DMS 273 treated with DMSO at 0.1 percent for 48 hours (cell line): ENCODE measurements at regions not wholly inside any gene's neighbourhood (a gene's known extent, or its start where the extent isn't known, plus 50 kb on each side); places are given as distances from the start of the nearest gene placed in this dataset.
"Not testable (repeated sequence)": the region's sequence is repeated elsewhere in the genome, so short reads cannot be mapped to it uniquely, and the experiment has no call there.

Experiments used
- DNase-seq: peaks from one replicate; lab custom pipeline; 2025; lab: John Stamatoyannopoulos, UW

DNA sequence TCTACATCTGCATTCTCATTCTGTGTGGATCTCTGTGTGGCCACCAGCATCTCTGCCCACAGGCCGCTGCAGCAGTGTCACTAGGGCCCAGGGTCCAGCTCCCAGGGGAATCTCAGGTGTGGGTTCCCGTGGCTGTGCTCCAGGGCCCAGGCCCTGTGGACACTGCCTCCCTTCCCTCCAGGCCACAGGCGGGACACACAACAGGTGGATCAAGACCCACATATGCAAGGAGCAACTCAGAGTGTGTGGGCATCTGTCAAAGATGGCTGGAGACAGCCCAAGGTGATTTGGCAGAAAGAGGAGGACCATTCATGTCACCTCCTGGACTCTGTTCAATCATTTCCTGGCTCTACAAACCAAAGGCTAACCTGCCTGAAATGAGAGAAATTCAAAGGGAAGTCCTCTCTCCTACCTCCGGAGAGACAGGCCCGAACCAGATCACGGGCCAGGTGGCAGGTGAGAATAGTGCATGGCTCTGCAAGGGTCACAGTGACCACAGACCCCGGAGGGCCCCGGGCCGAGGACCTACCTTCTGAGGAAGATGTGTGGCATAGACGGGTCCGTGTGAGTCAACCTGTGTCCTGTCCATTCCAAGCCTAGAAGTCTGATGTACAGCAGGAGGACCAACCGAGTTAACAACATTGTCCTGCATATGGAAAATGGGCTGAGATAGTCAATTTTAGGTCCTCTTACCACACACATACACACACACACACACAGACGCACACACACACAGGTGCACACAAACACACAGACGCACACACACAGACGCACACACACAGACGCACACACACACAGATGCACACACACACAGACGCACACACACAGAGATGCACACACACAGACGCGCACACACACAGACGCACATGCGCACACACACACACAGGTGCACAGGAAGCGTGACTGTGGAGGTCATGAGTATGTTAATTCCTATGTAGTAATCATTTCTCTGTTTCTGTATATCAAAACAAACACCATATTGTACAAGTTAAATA lies 1068.5 kb downstream of the BRD1 start:
- DNase-seq: no peak

DNA sequence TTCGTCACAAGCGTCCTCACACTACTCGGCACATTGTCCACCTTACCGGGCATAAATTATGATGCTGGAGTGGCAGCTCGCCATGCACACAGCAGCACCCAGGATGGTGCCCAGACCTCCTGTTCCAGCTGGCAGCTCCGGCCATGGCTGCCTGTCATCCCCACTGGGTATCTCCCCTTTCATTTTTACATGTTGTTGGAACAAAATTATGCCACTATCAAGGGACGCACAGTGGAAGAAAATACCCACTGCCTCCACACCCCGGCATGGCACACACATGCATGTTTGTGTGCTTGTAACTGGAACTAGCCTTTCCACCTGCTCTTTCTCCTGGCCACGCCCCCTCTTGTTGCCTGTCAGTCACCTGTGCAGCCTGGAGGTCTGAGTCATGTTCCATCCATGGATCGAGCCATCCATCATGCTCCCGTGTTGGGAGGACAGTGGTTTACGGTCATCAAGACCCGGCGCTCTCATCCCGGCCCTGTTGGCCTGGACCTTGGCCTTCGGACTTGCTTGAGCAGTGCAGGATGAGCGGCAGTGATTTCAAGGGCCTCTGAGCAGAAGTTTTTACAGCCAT lies 1069.6 kb downstream of the BRD1 start:
- no peak for DNase-seq

DNA sequence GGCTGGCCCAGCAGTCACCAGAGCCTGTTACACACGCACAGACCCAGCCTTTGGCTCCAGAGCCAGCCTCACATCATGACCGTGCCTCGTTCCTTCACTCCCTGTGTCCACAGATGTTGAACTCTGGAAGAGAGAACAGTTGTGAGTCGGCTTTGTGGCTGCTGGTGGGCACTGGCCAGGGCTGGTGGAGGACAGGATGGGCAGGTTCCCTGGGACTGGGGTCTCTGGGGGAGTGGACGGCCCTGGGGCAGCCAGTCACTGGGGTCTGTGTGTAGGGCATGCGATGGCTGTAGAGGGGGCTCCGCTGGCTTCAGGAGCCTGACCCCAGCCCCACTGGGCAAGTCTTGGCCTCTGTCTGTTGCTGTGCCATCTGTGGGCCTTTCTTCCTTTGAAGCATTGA lies 1070.1 kb downstream of the BRD1 start:
- no peak for DNase-seq

DNA sequence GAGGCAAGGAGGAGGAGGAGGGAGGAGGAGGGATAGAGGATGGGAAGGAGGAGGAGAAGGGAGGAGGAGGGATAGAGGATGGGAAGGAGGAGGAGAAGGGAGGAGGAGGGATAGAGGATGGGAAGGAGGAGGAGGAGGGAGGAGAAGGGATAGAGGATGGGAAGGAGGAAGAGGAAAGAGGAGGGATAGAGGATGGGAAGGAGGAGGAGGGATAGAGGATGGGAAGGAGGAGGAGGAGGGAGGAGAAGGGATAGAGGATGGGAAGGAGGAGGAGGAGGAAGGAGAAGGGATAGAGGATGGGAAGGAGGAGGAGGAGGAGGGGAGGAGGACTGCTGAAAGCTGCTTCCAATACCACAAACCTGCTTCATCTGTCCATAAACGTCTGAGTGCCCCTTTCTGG lies 1070.5 kb downstream of the BRD1 start:
- DNase-seq: not testable (repeated sequence)

DNA sequence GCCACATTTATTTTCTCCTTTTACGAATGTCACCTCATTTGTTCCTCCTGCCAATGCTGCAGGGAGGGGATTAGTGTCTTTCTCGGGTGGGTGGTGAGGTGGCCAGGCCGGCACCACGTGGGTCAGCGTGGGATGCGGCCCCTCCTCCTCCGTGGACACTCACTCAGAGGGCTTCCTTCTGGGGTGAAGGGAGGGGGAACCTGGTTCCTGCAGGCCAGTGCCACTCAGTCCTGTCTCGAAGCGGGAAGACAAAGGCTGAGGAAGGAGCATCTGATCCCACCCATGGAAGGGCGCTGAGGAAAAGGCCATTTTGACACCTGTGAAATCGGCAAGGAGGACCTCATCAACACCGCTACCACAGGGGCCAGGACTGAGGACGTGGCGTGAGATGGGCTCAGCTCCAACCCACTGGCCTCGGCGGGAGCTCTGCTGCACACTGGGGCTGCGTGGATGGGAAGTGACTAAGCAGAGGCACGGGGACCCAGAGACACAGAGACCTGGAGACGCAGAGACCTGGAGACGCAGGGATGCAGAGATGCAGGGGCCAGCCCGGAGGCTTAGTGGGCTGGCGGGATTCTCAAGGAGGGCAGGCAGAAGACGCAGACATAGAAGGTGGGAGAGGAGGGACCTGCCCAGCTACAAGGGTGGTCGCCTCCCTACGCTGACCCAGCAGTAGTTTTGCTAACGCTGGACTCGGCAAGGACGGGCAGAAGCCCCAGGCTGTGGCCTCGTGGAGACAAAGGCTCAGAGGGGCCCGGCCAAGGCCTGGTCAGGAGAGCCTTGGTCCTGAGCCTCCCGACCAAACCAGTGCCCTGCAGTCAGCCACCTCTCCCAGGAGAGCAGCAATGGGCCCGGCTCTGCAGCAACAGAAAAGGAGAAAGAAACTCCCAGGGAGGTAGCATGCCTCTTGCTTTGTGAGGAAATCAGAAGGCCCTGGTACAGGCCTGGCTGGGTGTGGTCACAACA lies 1071.2 kb downstream of the BRD1 start:
- no peak for DNase-seq

DNA sequence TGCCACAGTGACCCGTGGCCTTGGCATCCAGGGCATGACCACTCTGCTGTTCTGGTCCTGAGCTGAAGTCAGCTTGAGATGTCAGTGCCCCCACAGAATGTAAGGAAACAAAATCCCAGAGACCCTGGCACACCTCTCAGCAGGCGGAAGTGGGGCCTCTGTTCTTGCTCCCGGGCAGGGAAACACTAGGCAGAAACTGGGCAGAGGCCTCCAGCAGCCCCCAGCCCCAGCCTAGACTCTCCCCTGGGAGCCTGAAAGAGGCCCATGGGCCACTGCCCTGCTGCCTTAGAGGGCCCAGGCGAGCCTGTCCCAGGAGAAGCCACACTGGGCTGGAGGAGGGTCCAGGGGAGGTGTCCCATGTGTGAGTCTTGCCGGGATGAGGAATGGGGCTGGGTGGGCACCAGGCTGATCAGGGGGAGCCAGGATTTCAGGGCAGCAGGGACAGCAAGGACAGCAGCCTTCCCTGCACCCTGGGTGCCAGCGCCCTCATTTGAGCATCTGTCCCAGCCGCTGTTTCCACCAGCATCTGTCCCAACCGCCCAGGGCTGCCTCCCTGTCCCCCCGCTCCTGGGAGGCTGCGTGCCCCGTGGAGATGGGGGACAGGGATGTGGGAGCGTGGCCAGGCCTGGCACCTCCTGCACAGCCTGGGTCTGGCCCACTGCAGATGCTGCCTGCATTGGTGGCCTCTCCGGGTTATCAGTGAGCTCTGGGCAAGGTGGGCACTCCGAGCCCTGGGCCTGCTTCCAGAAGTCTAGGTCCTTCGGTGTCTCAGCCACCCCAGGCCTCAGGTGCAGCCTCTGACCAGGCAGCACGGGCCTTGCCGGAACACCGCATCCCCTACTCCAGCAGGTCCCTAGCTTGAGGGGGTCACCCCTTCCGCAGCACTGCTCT lies 1072.4 kb downstream of the BRD1 start:
- no peak for DNase-seq

DNA sequence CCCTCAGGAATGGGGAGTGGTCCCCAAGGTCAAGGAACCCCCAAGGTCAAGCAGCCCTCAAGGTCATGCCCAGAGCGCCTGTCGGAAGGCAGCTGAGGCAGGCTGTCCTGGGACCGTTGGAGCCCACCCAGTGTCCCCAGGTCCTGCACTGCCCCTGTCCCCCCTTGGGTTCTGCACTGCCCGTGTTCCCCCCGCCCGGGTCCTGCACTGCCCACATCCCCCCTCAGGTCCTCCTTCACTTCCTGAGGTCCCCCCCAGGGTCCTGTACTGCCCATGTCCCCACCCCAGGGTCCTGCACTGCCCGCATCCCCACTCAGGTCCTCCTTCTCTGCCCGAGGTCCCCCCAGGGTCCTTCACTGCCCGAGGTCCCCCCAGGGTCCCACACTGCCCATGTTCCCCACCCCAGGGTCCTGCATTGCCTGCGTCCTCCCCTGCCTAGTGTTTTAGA lies 1073.0 kb downstream of the BRD1 start:
- no peak for DNase-seq

DNA sequence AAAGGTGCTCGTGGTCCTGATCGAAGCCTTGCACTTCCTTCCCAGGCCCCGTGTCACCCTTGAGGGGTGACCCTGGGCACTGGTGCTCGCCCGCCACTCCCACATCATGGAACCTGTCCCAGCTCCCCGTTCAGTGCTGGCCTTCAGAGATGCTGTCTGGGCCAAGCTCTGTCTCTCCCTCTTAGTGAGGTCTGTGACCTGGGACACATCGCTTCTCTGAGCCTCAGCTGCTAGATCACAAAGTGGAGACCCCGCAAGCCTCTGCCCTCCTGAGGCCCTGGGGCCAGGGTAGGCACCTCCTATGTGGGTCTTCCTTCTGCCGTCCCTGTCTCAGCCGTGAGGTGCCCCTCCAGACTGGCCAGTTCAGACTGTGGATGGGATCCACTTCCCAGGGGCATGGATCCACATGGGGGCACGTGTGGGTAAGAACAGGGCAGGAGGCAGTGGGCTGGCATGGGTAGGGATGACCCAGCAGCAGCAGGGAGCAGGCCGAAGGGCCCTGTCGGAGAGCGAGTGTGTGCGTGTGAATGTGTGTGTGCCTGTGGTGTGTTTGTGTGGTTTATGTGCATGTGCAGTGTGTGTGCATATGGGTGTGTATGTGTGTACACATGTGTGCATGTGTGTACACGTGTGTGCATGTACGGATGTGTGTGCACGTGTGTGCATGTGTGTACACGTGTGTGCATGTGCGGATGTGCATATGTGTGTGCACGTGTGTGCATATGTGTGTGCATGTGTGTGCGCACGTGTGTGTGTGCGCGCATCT lies 1073.7 kb downstream of the BRD1 start:
- no peak for DNase-seq

DNA sequence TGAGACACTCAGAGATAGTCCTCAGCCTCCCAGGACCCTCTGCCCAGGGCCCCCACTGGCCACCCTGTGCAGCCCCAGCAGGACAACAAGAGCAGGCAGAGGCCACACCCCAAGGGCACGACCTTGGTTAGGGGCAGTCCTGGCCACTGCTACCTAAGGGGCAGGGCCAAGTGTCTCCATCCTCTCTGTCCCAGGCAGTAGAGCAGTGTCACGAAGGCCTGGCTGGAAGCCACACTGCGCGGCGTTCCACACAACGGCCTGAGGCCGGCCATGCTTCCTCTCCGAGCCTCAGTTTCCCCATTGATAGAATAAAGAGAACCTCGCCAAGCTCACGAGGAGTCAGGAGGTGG lies 1074.3 kb downstream of the BRD1 start:
- DNase-seq: no peak

DNA sequence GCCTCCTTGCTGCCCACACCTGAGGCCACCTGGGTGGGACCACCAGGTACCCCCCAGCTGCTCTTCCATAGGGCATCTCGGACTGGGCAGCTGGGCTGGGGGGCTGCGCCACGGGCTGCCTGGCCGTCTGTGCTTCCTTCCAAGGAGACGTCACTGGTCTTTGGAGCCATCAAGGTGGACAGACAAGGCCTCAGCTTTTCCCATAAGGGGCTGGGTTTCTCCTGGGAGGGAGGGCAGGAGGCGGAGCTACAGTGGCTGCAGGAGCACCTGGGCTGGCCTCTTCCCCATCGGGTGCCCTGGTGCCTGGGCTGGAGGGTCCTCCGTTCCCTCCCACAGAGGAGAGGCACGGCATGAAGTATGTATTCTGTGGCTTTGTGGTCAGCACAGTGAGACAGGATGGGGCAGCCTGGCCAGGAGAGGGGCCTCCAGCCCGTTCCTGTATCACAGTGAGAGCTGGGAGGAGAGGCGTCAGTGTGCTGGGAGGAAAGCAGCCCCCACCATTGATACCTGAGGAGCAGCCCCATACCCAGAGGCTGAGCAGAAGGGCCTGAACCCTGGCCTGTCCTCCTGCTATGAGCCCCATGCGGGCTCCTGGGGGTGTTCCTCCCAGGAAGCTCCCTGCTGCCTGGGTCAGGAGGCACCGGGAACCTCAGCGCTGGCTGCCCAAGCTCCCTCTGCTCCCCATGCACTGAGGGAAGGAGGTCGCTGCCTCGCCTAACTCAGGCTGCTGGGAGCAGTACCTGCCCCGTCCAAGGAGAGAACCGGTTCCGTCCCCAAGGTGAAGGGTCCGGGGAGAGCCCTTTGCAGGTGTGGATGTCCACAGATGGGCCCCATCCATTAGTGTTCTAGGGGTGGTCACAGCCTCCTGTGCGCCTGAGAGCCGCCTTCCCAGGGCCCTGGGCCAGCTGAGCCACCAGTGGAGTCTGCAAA lies 1075.0 kb downstream of the BRD1 start:
- DNase-seq: no peak

DNA sequence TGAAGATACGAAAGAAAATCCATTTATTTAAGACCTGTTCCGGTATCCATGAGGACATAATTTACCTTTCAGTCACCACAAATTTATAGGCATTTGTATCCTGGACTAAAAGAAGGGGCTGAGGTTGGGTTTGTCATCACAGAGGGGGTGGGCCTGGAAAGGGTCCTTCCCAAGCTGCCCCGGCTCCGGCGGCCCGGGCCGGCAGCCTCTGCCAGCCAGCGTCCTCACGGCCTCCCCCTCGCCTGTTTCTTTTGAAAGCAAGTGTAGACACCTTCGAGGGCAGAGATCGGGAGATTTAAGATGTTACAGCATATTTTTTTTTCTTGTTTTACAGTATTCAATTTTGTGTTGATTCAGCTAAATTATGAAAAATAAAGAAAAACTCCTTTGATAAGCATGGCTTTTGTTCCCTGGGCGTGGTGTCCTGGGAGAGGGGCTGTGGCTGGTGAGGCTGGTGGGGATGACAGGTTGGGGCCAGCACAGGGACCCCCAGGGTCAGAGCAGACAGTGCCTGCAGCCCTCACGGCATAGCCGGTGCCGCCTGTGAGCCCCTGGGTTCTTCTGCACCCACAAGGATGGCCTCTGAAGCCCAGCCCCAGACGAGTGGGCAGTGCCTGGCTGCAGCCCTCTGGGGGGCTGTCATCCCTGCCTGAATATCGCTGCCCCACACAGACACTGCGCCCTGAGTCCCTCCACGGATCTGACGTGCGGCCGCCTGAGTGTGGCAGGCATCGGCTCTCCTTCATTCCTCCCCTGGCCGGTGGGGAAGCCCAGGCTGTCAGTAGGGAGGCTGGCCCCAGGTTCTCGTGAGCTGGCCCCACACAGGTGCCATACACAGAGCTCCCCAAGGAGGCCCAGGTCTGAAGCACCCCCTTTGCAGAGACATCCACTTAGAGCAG lies 1075.9 kb downstream of the BRD1 start:
- no peak for DNase-seq

DNA sequence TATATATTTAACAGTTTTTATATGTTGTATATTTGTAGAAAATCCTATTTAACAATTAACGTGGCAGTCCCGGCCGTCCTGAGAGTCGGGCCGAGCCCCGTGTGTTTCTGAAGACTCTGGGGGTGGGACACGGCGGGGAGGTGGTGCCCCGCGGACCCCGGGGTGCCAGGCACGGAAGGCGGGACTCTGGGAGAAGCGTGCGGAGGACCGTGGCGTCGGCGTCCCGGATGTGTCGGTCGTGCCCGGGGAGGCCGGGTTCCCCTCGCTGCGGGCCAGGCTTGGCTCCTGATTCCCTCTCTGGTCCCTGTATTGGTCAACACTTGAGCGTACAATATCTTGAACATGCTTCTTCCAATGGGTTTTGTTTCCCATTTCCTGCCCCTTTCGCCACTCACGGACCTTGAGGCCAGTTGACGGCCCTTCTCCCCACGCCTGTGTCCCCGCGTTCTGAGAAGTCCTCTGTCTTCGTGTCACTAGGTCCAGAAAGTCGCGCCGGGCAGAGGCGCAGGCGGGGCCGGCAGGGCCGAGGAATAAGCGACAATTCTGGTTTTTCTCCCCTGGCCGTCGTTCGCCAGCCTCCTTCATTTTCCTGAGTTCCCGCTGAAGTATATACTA lies 1076.7 kb downstream of the BRD1 start:
- DNase-seq: no peak

DNA sequence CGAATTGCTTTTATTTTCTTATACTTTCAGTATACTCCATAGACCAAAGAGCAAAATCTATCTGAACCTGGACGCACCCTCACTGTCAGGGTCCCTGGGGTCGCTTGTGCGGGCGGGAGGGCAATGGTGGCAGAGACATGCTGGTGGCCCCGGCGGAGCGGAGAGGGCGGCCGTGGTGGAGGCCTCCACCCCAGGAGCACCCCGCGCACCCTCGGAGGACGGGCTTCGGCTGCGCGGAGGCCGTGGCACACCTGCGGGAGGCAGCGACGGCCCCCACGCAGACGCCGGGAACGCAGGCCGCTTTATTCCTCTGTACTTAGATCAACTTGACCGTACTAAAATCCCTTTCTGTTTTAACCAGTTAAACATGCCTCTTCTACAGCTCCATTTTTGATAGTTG lies 1077.4 kb downstream of the BRD1 start:
- DNase-seq: no peak

DNA sequence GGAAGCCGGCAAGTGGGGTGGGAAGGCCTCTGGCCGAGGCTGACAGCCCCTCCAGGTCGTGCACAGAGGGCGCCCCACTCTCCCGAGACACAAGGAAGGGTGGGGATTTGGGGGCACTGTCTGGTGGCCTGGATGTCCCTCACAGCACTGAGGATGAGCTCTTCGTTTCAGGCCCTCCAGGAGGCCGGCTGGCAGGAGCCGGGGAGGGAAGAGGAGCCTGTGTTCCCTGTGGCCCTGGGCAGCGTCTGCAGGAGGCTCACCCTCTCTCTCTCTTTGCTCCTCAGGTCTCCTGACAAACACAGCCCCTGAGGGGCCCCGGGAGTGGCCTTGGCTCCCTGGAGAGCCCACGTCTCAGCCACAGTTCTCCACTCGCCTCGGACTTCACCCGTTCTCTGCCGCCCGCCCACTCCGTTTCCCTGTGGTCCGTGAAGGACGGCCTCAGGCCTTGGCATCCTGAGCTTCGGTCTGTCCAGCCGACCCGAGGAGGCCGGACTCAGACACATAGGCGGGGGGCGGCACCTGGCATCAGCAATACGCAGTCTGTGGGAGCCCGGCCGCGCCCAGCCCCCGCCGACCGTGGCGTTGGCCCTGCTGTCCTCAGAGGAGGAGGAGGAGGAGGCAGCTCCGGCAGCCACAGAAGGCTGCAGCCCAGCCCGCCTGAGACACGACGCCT lies 1078.0 kb downstream of the BRD1 start:
- no peak for DNase-seq

DNA sequence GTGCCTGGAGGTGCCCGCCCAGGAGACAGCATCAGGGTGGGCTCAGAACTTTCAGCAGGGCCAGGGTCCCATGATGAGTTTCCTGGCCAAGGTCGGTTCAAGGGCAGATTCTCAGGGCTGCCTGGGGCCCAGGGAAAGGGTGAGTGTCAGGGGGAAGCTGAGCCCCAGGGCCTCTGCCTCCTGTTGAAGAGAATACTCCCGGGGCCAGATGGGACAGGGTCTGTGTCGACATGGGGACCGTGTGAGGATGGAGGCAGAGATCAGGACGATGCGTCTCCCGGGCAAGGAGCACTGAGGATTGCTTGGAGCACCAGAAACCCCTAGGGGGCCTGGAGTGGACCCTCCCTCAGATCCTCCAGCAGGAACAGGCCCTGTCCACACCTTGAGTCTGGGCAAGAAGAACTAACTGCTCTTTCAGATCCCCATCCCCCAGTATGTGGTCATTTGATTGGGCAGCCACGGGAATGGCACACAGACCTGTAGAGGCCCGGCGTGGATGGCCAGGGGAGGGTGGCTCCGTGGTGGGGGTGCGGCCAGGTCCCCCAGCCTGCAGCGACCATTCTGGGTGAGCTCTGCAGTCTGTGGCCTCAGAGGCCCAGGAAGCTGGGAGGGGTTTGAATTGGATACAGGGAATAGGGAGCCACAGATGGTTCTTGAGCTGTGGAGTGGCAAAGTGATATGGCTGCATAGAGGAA lies 1078.7 kb downstream of the BRD1 start:
- DNase-seq: no peak

DNA sequence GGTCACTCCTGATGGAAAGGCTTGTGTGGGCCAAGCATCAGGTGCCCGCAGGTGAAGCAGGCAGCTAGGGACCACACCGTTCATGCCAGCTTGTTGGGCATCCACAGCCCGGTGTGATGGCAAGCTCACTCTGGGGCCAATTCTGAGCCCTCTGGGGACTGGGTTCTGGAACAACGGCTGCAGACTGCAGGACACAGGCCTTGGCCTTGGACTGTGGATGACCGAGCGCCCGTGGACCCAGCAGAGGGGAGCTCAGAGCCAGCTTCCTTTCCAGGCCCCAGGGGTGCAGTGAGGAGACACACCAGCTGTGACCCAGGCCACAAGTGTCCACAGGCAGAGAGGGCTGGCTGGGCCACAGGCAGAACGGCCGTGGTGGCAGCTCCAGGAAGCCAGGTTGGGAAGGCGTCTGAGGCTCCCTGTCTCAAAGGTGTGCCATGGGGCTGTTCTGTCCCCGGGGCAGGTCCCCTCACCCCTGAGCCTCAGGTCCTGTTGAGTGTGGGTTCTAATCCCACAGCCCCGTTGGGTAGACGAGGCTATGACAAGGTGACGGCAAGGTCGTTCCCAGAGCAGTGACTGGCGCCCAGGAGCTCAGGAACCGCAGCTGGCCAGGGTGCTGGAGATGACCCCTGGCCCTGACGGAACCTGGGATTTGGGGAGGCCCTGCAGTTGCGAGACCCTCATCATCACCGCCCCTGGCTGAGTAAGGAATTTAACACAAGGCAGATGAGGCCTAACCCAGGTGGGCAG lies 1079.4 kb downstream of the BRD1 start:
- no peak for DNase-seq
